ENCODE measurements at regions not wholly inside any gene's neighbourhood (a gene's known extent, or its start where the extent isn't known, plus 50 kb on each side); places are given as distances from the start of the nearest gene placed in this dataset.

DNA sequence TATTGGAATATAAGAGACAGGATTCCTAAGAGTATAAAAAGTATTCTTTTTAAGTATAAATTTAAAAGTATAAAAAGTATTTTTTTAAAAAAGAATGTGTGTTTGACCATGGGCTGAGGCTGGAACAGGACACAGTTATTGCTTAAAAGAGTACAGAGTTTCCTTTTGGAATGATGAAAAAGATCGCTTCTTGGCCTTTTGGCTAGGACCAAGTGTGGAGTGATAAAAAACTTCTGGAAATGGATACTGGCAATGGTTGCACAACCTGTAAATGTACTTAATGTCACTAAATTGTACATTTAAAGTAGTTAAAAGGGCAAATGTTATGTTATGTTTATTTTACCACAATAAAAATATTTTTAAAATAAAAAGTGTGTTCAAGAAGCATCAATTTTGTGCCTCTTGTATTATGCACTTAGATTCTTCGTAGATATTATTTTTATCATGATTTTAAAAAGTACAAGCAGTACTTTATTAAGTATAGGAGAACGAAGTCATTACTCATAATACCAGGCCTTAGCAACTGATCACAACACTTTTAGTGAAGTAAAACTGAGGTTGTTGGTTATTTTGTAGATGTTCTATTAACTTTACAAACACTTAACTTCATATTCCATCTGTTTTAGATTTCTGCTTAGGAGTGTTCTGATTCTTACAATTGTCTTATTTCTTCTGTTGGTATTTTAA lies 389.1 kb upstream of the ZP4 start:
- no peak overlapping the region for H3K4me3 ChIP-seq (ENCODE audit: low read depth, low read length)
- TF ChIP-seq, protein P1, sequence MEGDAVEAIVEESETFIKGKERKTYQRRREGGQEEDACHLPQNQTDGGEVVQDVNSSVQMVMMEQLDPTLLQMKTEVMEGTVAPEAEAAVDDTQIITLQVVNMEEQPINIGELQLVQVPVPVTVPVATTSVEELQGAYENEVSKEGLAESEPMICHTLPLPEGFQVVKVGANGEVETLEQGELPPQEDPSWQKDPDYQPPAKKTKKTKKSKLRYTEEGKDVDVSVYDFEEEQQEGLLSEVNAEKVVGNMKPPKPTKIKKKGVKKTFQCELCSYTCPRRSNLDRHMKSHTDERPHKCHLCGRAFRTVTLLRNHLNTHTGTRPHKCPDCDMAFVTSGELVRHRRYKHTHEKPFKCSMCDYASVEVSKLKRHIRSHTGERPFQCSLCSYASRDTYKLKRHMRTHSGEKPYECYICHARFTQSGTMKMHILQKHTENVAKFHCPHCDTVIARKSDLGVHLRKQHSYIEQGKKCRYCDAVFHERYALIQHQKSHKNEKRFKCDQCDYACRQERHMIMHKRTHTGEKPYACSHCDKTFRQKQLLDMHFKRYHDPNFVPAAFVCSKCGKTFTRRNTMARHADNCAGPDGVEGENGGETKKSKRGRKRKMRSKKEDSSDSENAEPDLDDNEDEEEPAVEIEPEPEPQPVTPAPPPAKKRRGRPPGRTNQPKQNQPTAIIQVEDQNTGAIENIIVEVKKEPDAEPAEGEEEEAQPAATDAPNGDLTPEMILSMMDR (conservative IDR thresholded peaks at IDR 0.05; ENCODE audit: low read depth, low read length), result no peak
- DNase-seq (ENCODE audit: low read depth), result no peak

DNA sequence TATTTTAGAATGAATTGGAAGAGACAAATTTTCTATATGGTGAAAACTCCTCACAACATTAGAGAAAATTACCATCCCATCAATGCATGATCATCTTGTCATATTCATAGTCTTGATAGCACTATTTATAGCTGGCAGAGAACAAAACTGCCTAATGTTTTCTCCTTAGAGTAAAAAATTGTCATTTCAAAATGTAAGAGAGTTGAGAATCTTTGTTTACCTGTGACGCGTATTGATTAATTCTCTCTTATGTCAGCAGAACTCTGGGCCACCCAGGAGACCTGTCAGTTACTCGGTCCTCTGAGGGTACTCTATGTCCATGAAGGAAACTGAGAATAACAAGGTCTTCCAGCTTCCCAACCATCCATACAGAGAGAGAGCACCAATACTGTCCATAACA lies 381.4 kb upstream of the ZP4 start:
- TF ChIP-seq, protein P1 (conservative IDR thresholded peaks at IDR 0.05; ENCODE audit: low read depth, low read length), result no peak
- H3K4me3 ChIP-seq (ENCODE audit: low read depth, low read length), result no peak overlapping the region
- no peak for DNase-seq (ENCODE audit: low read depth)

DNA sequence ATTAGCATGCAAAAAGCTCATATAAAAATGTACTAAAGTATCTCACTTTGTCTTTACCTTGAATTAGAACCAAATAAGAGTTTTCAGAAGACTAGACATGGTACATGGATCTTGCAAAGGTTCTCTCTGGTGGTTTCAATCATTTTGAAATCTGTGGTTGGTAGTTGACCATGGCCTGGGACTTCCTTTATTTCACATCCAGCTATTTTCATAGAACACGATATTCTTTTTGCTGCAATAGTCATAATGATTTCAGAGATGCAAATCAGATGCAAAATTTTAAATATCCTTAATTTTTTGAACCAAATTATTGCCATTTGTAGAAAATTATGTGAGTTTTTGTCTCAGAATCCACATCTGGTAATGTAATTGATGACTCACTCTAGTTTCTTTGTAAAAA lies 375.1 kb upstream of the ZP4 start:
- no peak overlapping the region for H3K4me3 ChIP-seq (ENCODE audit: low read depth, low read length)
- TF ChIP-seq, protein P1 (conservative IDR thresholded peaks at IDR 0.05; ENCODE audit: low read depth, low read length), result no peak
- DNase-seq (ENCODE audit: low read depth), result no peak

DNA sequence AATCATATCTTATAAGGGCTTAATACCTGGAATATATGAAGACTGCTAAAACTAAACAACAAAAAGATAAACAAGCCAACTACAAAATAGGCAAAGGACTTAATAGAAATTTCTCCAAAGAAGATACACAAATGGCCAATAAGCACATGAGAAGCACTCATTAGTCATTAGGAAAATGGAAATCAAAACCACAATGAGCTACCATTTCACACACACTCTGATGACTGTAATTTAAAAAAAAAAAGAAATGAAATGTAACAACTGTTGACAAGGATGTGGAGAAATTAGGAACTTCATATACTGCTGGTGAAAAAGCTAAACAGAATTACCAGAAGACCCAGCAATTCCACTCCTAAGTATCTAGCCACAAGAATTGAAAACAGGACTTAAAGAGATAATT lies 374.2 kb upstream of the ZP4 start:
- DNase-seq (ENCODE audit: low read depth), result no peak
- no peak overlapping the region for H3K4me3 ChIP-seq (ENCODE audit: low read depth, low read length)
- TF ChIP-seq, protein P1 (conservative IDR thresholded peaks at IDR 0.05; ENCODE audit: low read depth, low read length), result no peak

DNA sequence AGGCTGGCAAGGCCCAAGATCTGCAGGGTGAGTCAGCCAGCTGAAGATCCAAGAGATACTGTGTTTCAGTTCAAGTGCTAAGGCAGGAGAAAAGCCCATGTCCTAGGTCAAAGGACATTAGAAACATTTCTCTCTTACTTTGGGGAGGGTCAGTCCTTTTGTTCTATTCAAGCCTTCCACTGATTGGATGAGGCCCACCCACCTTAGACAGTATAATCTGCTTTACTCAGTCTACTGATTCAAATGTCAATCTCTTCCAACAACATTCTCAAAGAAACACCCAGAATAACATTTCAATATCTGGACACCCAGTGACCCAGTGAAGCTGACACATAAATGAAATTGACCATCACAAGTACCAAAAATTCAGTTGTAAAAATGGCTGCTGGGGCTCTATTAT lies 367.8 kb upstream of the ZP4 start:
- no peak overlapping the region for H3K4me3 ChIP-seq (ENCODE audit: low read depth, low read length)
- TF ChIP-seq, protein P1 (conservative IDR thresholded peaks at IDR 0.05; ENCODE audit: low read depth, low read length), result no peak
- no peak for DNase-seq (ENCODE audit: low read depth)

DNA sequence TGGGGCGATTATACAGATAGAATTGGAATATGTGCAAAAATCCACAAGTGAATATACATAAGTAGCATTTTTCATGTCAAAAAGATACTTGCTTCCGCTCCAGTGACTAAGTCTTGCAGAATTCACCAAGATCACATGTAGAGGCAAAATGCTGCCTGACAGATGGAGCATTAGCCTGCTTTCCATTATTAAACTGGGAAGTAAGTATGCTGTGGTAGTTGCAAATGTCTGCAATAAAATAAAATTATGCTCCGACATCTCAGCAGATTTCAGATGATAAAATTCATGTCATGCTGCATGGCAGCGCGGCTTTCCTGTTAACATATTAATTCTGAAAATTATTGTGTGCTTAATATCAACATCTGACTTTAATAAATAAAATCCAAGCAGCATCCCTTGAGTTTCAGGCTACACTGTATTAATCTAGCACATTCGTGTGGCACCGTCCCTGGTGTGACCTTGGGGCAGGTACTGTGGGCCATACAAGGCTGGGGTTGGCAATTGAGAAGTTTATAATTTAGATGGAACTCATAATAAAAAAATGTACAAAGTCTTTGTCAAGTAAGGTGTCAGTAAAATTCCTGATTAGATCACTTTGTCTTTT lies 366.4 kb upstream of the ZP4 start:
- TF ChIP-seq, protein P1 (conservative IDR thresholded peaks at IDR 0.05; ENCODE audit: low read depth, low read length), result no peak
- DNase-seq (ENCODE audit: low read depth), result no peak
- no peak overlapping the region for H3K4me3 ChIP-seq (ENCODE audit: low read depth, low read length)

DNA sequence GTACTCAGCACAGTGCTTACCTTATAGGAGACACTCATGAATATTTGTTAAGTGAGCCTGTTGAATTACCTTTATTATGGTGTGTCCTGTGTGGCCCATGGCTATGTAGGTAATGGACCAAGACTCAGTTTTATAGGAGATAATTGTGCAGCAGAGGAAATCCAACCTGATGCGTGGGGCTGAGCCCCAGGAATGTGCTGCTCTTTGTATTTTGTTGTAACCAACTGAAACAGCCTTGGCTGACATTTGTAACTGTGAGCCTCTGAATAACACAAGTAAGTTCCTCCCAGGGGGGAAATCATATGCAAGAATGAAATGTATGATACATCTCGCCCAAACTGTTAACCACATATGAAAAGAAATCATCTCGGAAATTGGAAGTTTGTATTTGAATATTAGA lies 364.2 kb upstream of the ZP4 start:
- H3K4me3 ChIP-seq (ENCODE audit: low read depth, low read length), result no peak overlapping the region
- DNase-seq (ENCODE audit: low read depth), result no peak
- TF ChIP-seq, protein P1 (conservative IDR thresholded peaks at IDR 0.05; ENCODE audit: low read depth, low read length), result no peak

All from epithelial cell of proximal tubule (primary cell).